ENCODE measurements at regions not wholly inside any gene's neighbourhood (a gene's known extent, or its start where the extent isn't known, plus 50 kb on each side); places are given as distances from the start of the nearest gene placed in this dataset.

DNA sequence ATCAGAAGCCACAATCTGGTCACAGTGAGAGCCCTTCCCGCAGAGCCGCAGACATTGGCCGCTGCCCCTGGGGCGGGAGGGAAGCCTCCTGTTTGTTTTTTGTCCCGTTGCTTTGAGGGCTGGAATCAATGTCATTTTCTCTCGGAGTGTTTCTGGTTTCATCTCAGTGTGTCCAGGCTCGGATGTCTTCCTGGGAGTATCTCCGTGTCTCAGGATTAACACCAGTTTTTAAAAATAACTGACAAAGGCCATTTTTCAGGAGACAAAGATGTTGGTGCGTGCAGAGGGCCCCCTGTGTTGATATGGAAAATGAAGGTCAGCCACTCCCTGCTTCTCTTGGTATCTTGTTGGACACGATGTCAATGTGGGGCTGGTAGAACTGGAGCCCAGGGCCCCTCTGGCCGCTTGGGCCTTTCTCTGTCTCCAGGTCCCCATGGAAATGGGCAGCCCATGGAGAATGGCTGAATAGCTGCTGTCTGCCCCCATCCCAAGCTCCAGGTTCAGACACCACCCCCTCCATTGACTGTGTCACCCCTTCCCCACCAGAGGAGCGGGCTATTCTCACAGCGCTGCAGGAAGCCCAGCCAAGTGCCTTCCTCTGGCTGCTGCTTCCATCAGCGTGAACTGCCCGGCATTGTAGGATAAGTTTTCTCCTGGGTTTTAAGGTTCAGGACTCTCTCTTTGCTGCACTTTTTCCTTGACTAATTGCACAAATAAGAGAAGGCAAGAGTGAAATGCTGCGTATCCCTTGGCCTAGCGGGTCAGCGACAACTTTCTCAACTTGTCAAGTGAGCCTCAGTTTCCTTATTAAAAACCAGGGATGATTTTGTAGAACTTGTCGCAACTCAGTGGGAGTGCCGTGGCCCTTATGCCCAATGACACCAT is 72.2 kb upstream of the METTL9 start:
- Histone ChIP-seq H2AFZ (ENCODE audit: low read depth, low read length) (peak overlapping the region; percentile 97), H3K27me3 (ENCODE audit: control insufficient read depth in 2 of 2, insufficient read depth in 2 of 2, low read length in 2 of 2) (no peaks in the 10 kb centered on the region), H3K4me1 (replicated peaks in 1 of 2; ENCODE audit: control insufficient read depth in 2 of 2, insufficient read depth in 2 of 2, low read length in 2 of 2) (peaks cover 27 to 33% of the 10 kb centered on the region in 2 experiments; a peak in 4 of 5 replicates), H3K9me1 (ENCODE audit: control insufficient read depth, insufficient read depth, low read length) (no peaks in the 10 kb centered on the region), H3K27ac (ENCODE audit: extremely low read depth, low read depth, low read length) (peak overlapping the region; percentile 60), H3K79me2 (ENCODE audit: control insufficient read depth, insufficient read depth, low read length) (no peaks in the 10 kb centered on the region), H3K4me3 (no peak overlapping the region), H4K20me1 (replicated peaks; ENCODE audit: control insufficient read depth, insufficient read depth, low read length) (no peaks in the 10 kb centered on the region), H3K9me3 (replicated peaks; ENCODE audit: control insufficient read depth, insufficient read depth, low read depth, low read length) (no peaks in the 10 kb centered on the region), H3K36me3 (ENCODE audit: control insufficient read depth, insufficient read depth, low read length) (no peaks in the 10 kb centered on the region), H3K4me2 (ENCODE audit: insufficient read depth, low read length) (peak overlapping the region; percentile 39), H3K9ac (ENCODE audit: insufficient read depth in 1 of 2, low read depth in 2 of 2, low read length in 2 of 2) (peak overlapping the region; percentile 33 to 56; a peak in 3 of 4 replicates)
- POLR2A ChIA-PET, result no interaction called here
- in situ Hi-C loops (cut with MboI), result no loop called here
- intact Hi-C loops (cut with micrococcal nuclease), result no loop called here
- 40% methylated on average over 20 of the region's 20 CpGs for WGBS (ENCODE audit: insufficient coverage, low coverage, missing lambda C conversion rate)
- CTCF ChIA-PET (ENCODE audit: low intra/inter-chr PET ratio), result no interaction called here
- ATAC-seq (peak; percentile 65), FAIRE-seq (no peak), DNase-seq (ENCODE audit: extremely low read depth in 1 of 4, low spot score in 3 of 4) (peak; percentile 18 to 55 (median 24))
- no TSS peak for BruUV-seq (replicated peaks)
- TF ChIP-seq, protein P1, sequence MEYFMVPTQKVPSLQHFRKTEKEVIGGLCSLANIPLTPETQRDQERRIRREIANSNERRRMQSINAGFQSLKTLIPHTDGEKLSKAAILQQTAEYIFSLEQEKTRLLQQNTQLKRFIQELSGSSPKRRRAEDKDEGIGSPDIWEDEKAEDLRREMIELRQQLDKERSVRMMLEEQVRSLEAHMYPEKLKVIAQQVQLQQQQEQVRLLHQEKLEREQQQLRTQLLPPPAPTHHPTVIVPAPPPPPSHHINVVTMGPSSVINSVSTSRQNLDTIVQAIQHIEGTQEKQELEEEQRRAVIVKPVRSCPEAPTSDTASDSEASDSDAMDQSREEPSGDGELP (CRISPR knock-in tag; IDR thresholded peaks at IDR 0.05; ENCODE audit: borderline replicate concordance), result peak; percentile 23; the same call in 1 of the 2 replicates
- TF ChIP-seq, protein P2, sequence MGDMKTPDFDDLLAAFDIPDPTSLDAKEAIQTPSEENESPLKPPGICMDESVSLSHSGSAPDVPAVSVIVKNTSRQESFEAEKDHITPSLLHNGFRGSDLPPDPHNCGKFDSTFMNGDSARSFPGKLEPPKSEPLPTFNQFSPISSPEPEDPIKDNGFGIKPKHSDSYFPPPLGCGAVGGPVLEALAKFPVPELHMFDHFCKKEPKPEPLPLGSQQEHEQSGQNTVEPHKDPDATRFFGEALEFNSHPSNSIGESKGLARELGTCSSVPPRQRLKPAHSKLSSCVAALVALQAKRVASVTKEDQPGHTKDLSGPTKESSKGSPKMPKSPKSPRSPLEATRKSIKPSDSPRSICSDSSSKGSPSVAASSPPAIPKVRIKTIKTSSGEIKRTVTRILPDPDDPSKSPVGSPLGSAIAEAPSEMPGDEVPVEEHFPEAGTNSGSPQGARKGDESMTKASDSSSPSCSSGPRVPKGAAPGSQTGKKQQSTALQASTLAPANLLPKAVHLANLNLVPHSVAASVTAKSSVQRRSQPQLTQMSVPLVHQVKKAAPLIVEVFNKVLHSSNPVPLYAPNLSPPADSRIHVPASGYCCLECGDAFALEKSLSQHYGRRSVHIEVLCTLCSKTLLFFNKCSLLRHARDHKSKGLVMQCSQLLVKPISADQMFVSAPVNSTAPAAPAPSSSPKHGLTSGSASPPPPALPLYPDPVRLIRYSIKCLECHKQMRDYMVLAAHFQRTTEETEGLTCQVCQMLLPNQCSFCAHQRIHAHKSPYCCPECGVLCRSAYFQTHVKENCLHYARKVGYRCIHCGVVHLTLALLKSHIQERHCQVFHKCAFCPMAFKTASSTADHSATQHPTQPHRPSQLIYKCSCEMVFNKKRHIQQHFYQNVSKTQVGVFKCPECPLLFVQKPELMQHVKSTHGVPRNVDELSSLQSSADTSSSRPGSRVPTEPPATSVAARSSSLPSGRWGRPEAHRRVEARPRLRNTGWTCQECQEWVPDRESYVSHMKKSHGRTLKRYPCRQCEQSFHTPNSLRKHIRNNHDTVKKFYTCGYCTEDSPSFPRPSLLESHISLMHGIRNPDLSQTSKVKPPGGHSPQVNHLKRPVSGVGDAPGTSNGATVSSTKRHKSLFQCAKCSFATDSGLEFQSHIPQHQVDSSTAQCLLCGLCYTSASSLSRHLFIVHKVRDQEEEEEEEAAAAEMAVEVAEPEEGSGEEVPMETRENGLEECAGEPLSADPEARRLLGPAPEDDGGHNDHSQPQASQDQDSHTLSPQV (IDR thresholded peaks at IDR 0.05), result 0 out of 2 replicates have a peak, but pooled peaks have one; percentile 45
- TF ChIP-seq, protein P3, sequence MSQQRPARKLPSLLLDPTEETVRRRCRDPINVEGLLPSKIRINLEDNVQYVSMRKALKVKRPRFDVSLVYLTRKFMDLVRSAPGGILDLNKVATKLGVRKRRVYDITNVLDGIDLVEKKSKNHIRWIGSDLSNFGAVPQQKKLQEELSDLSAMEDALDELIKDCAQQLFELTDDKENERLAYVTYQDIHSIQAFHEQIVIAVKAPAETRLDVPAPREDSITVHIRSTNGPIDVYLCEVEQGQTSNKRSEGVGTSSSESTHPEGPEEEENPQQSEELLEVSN (IDR thresholded peaks at IDR 0.05; ENCODE audit: borderline replicate concordance in 1 of 2, extremely low read depth in 1 of 2, insufficient read depth in 1 of 2, insufficient read length in 1 of 2, low read depth in 1 of 2, low read length in 1 of 2, poor library complexity in 1 of 2, severe bottlenecking in 1 of 2), result peak in 1 of 2 experiments; percentile 35
- TF ChIP-seq PHB2 (IDR thresholded peaks at IDR 0.05; ENCODE audit: low read depth), result no peak
- TF ChIP-seq, protein P4, sequence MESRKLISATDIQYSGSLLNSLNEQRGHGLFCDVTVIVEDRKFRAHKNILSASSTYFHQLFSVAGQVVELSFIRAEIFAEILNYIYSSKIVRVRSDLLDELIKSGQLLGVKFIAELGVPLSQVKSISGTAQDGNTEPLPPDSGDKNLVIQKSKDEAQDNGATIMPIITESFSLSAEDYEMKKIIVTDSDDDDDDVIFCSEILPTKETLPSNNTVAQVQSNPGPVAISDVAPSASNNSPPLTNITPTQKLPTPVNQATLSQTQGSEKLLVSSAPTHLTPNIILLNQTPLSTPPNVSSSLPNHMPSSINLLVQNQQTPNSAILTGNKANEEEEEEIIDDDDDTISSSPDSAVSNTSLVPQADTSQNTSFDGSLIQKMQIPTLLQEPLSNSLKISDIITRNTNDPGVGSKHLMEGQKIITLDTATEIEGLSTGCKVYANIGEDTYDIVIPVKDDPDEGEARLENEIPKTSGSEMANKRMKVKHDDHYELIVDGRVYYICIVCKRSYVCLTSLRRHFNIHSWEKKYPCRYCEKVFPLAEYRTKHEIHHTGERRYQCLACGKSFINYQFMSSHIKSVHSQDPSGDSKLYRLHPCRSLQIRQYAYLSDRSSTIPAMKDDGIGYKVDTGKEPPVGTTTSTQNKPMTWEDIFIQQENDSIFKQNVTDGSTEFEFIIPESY (CRISPR knock-in tag; IDR thresholded peaks at IDR 0.05), result peak; percentile 53; the same call in 1 of the 2 replicates
- TF ChIP-seq, protein P5, sequence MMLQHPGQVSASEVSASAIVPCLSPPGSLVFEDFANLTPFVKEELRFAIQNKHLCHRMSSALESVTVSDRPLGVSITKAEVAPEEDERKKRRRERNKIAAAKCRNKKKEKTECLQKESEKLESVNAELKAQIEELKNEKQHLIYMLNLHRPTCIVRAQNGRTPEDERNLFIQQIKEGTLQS (IDR thresholded peaks at IDR 0.05), result no peak
- TF ChIP-seq, protein P5 (CRISPR knock-in tag; conservative IDR thresholded peaks at IDR 0.05), result 0 out of 2 replicates have a peak, but pooled peaks have one; percentile 15
